PC-9 (cell line): ENCODE measurements at regions not wholly inside any gene's neighbourhood (a gene's known extent, or its start where the extent isn't known, plus 50 kb on each side); places are given as distances from the start of the nearest gene placed in this dataset.
"Not testable (repeated sequence)": the region's sequence is repeated elsewhere in the genome, so short reads cannot be mapped to it uniquely, and the experiment has no call there.

Source experiments
- BruUV-seq: library from RNA; stranded (reverse); fragments of 400-500 nt; replicated peaks from 2 replicates; lab custom pipeline; 2021; lab: Mats Ljungman, UMichigan
- CTCF ChIA-PET: fragments of 300-600 bp; sonication (Branson Sonifier 250); formaldehyde crosslinking; loops from one replicate; lab custom pipeline; 2022; ENCODE audit warnings: antibody characterized with exemption; lab: Charles Lee
- POLR2A ChIA-PET: fragments of 300-600 bp; sonication (Branson Sonifier 250); formaldehyde crosslinking; loops from one replicate; lab custom pipeline; 2022; ENCODE audit warnings: antibody characterized with exemption; ENCODE audit not compliant: unreplicated experiment; lab: Charles Lee
- DNase-seq, 2 experiments: peaks; one replicate each; pipeline versions ENCODE4 v3.0.0 to v3.0.0-alpha.2; 2015 to 2022; ENCODE audit warnings: mixed read lengths in 1 of 2
- H2AFZ ChIP-seq: fragments of 200-600 bp; sonication (generic); 2 replicates; pipeline ENCODE4 v1.8.1; 2017; ENCODE audit warnings: antibody characterized with exemption
- H3F3A ChIP-seq: fragments of 200-600 bp; sonication (generic); 2 replicates; pipeline ENCODE4 v1.8.1; 2017; ENCODE audit warnings: antibody characterized with exemption, mild to moderate bottlenecking, low read depth; ENCODE audit not compliant: insufficient read depth
- H3K27ac ChIP-seq: fragments of 200-600 bp; sonication (generic); 2 replicates; pipeline ENCODE4 v1.6.1; 2016; ENCODE audit warnings: mixed run types
- H3K27me3 ChIP-seq: fragments of 200-600 bp; sonication (generic); 2 replicates; pipeline ENCODE4 v1.6.1; 2016; ENCODE audit warnings: low read depth, mixed run types; ENCODE audit not compliant: insufficient read depth
- H3K36me3 ChIP-seq: fragments of 200-600 bp; sonication (generic); 2 replicates; pipeline ENCODE4 v1.6.1; 2016; ENCODE audit warnings: low read depth, mixed run types
- H3K4me1 ChIP-seq: fragments of 200-600 bp; sonication (generic); replicated peaks from 2 replicates; pipeline ENCODE4 v1.6.1; 2016; ENCODE audit warnings: mixed run types; ENCODE audit not compliant: insufficient read depth
- H3K4me2 ChIP-seq: fragments of 200-600 bp; sonication (generic); 2 replicates; pipeline ENCODE4 v1.6.1; 2017; ENCODE audit warnings: mixed run types
- H3K4me3 ChIP-seq: fragments of 200-600 bp; sonication (generic); 2 replicates; pipeline ENCODE4 v1.6.1; 2016; ENCODE audit warnings: mixed run types
- H3K79me2 ChIP-seq: fragments of 200-600 bp; sonication (generic); 2 replicates; pipeline ENCODE4 v1.6.1; 2017; ENCODE audit warnings: low read depth, mixed run types
- H3K9me2 ChIP-seq: fragments of 200-600 bp; sonication (generic); 2 replicates; pipeline ENCODE4 v1.8.1; 2017; ENCODE audit warnings: mild to moderate bottlenecking; ENCODE audit not compliant: insufficient read depth
- H3K9me3 ChIP-seq: fragments of 200-600 bp; sonication (generic); 2 replicates; pipeline ENCODE4 v1.8.1; 2016; ENCODE audit warnings: low read depth; ENCODE audit not compliant: insufficient read depth
- H4K20me1 ChIP-seq: fragments of 200-600 bp; sonication (generic); 2 replicates; pipeline ENCODE4 v1.8.1; 2017; ENCODE audit not compliant: insufficient read depth
- CTCF ChIP-seq: fragments of 200-600 bp; sonication (generic); conservative IDR thresholded peaks from 2 replicates; pipeline ENCODE4 v1.6.1; 2017; ENCODE audit warnings: mixed run types, antibody characterized with exemption, mild to moderate bottlenecking, moderate library complexity
- EZH2 ChIP-seq: fragments of 200-600 bp; sonication (generic); IDR thresholded peaks from 2 replicates; pipeline ENCODE4 v1.8.0; 2017; ENCODE audit warnings: antibody characterized with exemption, low read depth
- intact Hi-C: fragments of 100-400 bp; cut with micrococcal nuclease; formaldehyde crosslinking; loops from one replicate; pipeline ENCODE4 v1.10.0; 2022; ENCODE audit not compliant: unreplicated experiment

- H3K4me1 ChIP-seq: 0 out of 2 replicates have a peak, but pooled peaks cover 6% of the 10 kb centered on the region
- no peak overlapping the region for H3K4me3 ChIP-seq
- TF ChIP-seq CTCF (no peak), EZH2 (no peak)
- no peaks in the 10 kb centered on the region for H3K79me2 ChIP-seq
- no TSS peak for BruUV-seq
- H3K36me3 ChIP-seq: no peaks in the 10 kb centered on the region
- H3K4me2 ChIP-seq: no peak overlapping the region
- ChIA-PET CTCF (no interaction called here), POLR2A (no interaction called here)
- H3K9me3 ChIP-seq: no peaks in the 10 kb centered on the region
- no peaks in the 10 kb centered on the region for H3F3A ChIP-seq
- intact Hi-C loops: no loop called here
- no peak overlapping the region for H2AFZ ChIP-seq
- no peak for DNase-seq
- H4K20me1 ChIP-seq: no peaks in the 10 kb centered on the region
- H3K27me3 ChIP-seq: no peaks in the 10 kb centered on the region
- H3K27ac ChIP-seq: no peak overlapping the region
- H3K9me2 ChIP-seq: no peaks in the 10 kb centered on the region
Measured at GRCh38 chrX:3516051-3516541, 169.6 kb upstream of the MXRA5 start.

- CTCF ChIA-PET: no interaction called here
Measured at GRCh38 chrX:3514996-3515395, 168.5 kb upstream of the MXRA5 start.

GRCh38 chrX:3512150-3512549, 165.7 kb upstream of the MXRA5 start:
- H3K36me3 ChIP-seq, H3K79me2 ChIP-seq, H3K4me3 ChIP-seq, POLR2A ChIA-PET, H3K27ac ChIP-seq, CTCF ChIA-PET, H2AFZ ChIP-seq, H3K4me2 ChIP-seq, intact Hi-C loops, H3K9me3 ChIP-seq, H3F3A ChIP-seq, H4K20me1 ChIP-seq, BruUV-seq, H3K9me2 ChIP-seq, H3K27me3 ChIP-seq, H3K4me1 ChIP-seq, DNase-seq: not testable (repeated sequence)

More at GRCh38 chrX:3514996-3515395, 168.5 kb upstream of the MXRA5 start:
- no peak overlapping the region for H2AFZ ChIP-seq
- TF ChIP-seq EZH2 (no peak), CTCF (no peak)
- no peaks in the 10 kb centered on the region for H3K36me3 ChIP-seq
- H3K9me3 ChIP-seq: no peaks in the 10 kb centered on the region
- 0 out of 2 replicates have a peak, but pooled peaks cover 6% of the 10 kb centered on the region for H3K4me1 ChIP-seq
- no peak for DNase-seq
- no peaks in the 10 kb centered on the region for H3K27me3 ChIP-seq
- no peak overlapping the region for H3K4me3 ChIP-seq
- POLR2A ChIA-PET: no interaction called here
- no peak overlapping the region for H3K4me2 ChIP-seq
- intact Hi-C loops: no loop called here
- H4K20me1 ChIP-seq: no peaks in the 10 kb centered on the region
- no peak overlapping the region for H3K27ac ChIP-seq
- H3F3A ChIP-seq: no peaks in the 10 kb centered on the region
- no TSS peak for BruUV-seq
- H3K79me2 ChIP-seq: no peaks in the 10 kb centered on the region
- no peaks in the 10 kb centered on the region; the same call in 1 of the 2 replicates for H3K9me2 ChIP-seq

- no TSS peak for BruUV-seq
Measured at GRCh38 chrX:3509934-3510333, 163.5 kb upstream of the MXRA5 start.

More at GRCh38 chrX:3509934-3510333, 163.5 kb upstream of the MXRA5 start:
- Histone ChIP-seq H3K79me2 (no peaks in the 10 kb centered on the region), H3K4me2 (no peak overlapping the region), H2AFZ (no peak overlapping the region), H3K9me2 (no peaks in the 10 kb centered on the region; the same call in 1 of the 2 replicates), H3K27ac (no peak overlapping the region), H3K9me3 (no peaks in the 10 kb centered on the region), H4K20me1 (no peaks in the 10 kb centered on the region), H3K27me3 (peaks cover 16% of the 10 kb centered on the region; the same call in 1 of the 2 replicates), H3K4me1 (no peaks in the 10 kb centered on the region), H3F3A (no peaks in the 10 kb centered on the region), H3K36me3 (no peaks in the 10 kb centered on the region), H3K4me3 (no peak overlapping the region)
- no peak for DNase-seq
- POLR2A ChIA-PET: no interaction called here
- no peak for TF ChIP-seq EZH2
- intact Hi-C loops: no loop called here
- CTCF ChIA-PET: no interaction called here
